Esophagus muscularis mucosa (tissue), 4 donors: ENCODE measurements at regions not wholly inside any gene's neighbourhood (a gene's known extent, or its start where the extent isn't known, plus 50 kb on each side); places are given as distances from the start of the nearest gene placed in this dataset.

Experiments used
- DNase-seq: peaks from one replicate; pipeline ENCODE4 v3.0.0-alpha.2; 2017; ENCODE audit errors: extremely low spot score
- H3K27ac ChIP-seq, 4 donors: fragments of 200-600 bp; sonication (generic); replicated peaks in 1 of 4; 1 replicate in 3 of 4; 2 replicates in 1 of 4; pipeline ENCODE4 v1.5.1; 2016 to 2019; ENCODE audit warnings: mild to moderate bottlenecking in 1 of 4
- H3K27me3 ChIP-seq, 4 donors: fragments of 200-600 bp; sonication (generic); one replicate each; pipeline versions ENCODE4 v1.5.1 to v1.6.0; 2016 to 2019
- H3K36me3 ChIP-seq, 4 donors: fragments of 200-600 bp; sonication (generic); one replicate each; pipeline ENCODE4 v1.5.1; 2016 to 2019
- H3K4me1 ChIP-seq, 4 donors: fragments of 200-600 bp; sonication (generic); one replicate each; pipeline ENCODE4 v1.5.1; 2016 to 2019
- H3K4me3 ChIP-seq, 4 donors: fragments of 200-600 bp; sonication (generic); 1 replicate in 2 of 4; 2 replicates in 2 of 4; pipeline ENCODE4 v1.5.1; 2016 to 2019; ENCODE audit warnings: mild to moderate bottlenecking in 4 of 4, moderate library complexity in 1 of 4
- H3K9me3 ChIP-seq, 4 donors: fragments of 200-600 bp; sonication (generic); 1 replicate in 3 of 4; 2 replicates in 1 of 4; pipeline ENCODE4 v1.5.1; 2016 to 2019
- CTCF ChIP-seq, 3 experiments: fragments of 200-600 bp in 2 of 3; fragments of 450-650 bp in 1 of 3; sonication (generic) in 2 of 3; IDR thresholded peaks; one replicate each; pipeline ENCODE4 v1.5.1; 2017 to 2019; ENCODE audit warnings: antibody characterized with exemption in 3 of 3, mild to moderate bottlenecking in 2 of 3, moderate library complexity in 1 of 3
- EP300 ChIP-seq: sonication (generic); formaldehyde crosslinking; IDR thresholded peaks from one replicate; pipeline ENCODE4 v1.6.1; 2017; ENCODE audit warnings: antibody characterized with exemption
- POLR2A ChIP-seq: fragments of 450-650 bp; IDR thresholded peaks from one replicate; pipeline ENCODE4 v1.6.1; 2017; ENCODE audit warnings: antibody characterized with exemption, moderate library complexity, mild to moderate bottlenecking, low read depth
- POLR2AphosphoS5 ChIP-seq, 2 donors: sonication (generic); formaldehyde crosslinking; IDR thresholded peaks; one replicate each; pipeline ENCODE4 v1.6.1; 2017; ENCODE audit warnings: antibody characterized with exemption in 2 of 2
- WGBS: methylation state at CpG from one replicate; pipeline ENCODE4 v1.1.5; 2018; 5-methylcytosine and 5-hydroxymethylcytosine counted together
- intact Hi-C: fragments of 100-400 bp; cut with DNase I; formaldehyde crosslinking; loops from one replicate; pipeline ENCODE4 v1.15.1; 2023

GRCh38 chr5:110351430-110351829 is 375.0 kb downstream of the TMEM232 start:
- Histone ChIP-seq H3K27me3 (no peaks in the 10 kb centered on the region), H3K4me1 (peaks cover 0 to 15% (median 5%) of the 10 kb centered on the region in 4 donors), H3K9me3 (no peaks in the 10 kb centered on the region), H3K27ac (no peak overlapping the region), H3K36me3 (no peaks in the 10 kb centered on the region), H3K4me3 (no peak overlapping the region)
- TF ChIP-seq EP300: no peak
- TF ChIP-seq POLR2AphosphoS5 (IDR thresholded peaks at IDR 0.05): no peak
- TF ChIP-seq POLR2A: no peak
- TF ChIP-seq CTCF (IDR thresholded peaks at IDR 0.05): no peak
- no peak for DNase-seq
- intact Hi-C loops: no loop called here

- intact Hi-C loops: no loop called here
- Histone ChIP-seq H3K9me3 (no peaks in the 10 kb centered on the region), H3K27ac (no peak overlapping the region), H3K27me3 (no peaks in the 10 kb centered on the region), H3K4me1 (peaks cover 0 to 15% (median 5%) of the 10 kb centered on the region in 4 donors), H3K36me3 (no peaks in the 10 kb centered on the region), H3K4me3 (no peak overlapping the region)
- WGBS: 58% methylated on average over 3 of the region's 3 CpGs
- DNase-seq: no peak
- no peak for TF ChIP-seq CTCF (IDR thresholded peaks at IDR 0.05)
- TF ChIP-seq POLR2AphosphoS5 (IDR thresholded peaks at IDR 0.05): no peak
- TF ChIP-seq POLR2A: no peak
- TF ChIP-seq EP300: no peak
Observed at GRCh38 chr5:110354311-110354710, 372.2 kb downstream of the TMEM232 start.

- TF ChIP-seq EP300 (no peak), POLR2A (no peak), CTCF (IDR thresholded peaks at IDR 0.05) (no peak)
- H3K9me3 ChIP-seq: no peaks in the 10 kb centered on the region
- H3K27ac ChIP-seq: no peak overlapping the region
- WGBS: 70% methylated on average over 8 of the region's 8 CpGs
- H3K36me3 ChIP-seq: no peaks in the 10 kb centered on the region
- intact Hi-C loops: no loop called here
- peaks cover 0 to 15% (median 5%) of the 10 kb centered on the region in 4 donors for H3K4me1 ChIP-seq
- no peak overlapping the region for H3K4me3 ChIP-seq
- H3K27me3 ChIP-seq: no peaks in the 10 kb centered on the region
- DNase-seq: no peak
Observed at GRCh38 chr5:110354915-110355644, 371.4 kb downstream of the TMEM232 start.

GRCh38 chr5:110356677-110357076 is 369.8 kb downstream of the TMEM232 start:
- Histone ChIP-seq H3K4me1 (peaks cover 0 to 15% (median 5%) of the 10 kb centered on the region in 4 donors), H3K9me3 (no peaks in the 10 kb centered on the region), H3K27ac (no peak overlapping the region), H3K4me3 (no peak overlapping the region), H3K36me3 (no peaks in the 10 kb centered on the region), H3K27me3 (no peaks in the 10 kb centered on the region)
- no peak for DNase-seq
- 80% methylated on average over 2 of the region's 2 CpGs for WGBS
- TF ChIP-seq POLR2AphosphoS5 (IDR thresholded peaks at IDR 0.05) (no peak), CTCF (IDR thresholded peaks at IDR 0.05) (no peak), EP300 (no peak), POLR2A (no peak)
- intact Hi-C loops: no loop called here

- 64% methylated on average over 1 of the region's 1 CpG for WGBS
- TF ChIP-seq CTCF (IDR thresholded peaks at IDR 0.05) (no peak), EP300 (no peak), POLR2AphosphoS5 (IDR thresholded peaks at IDR 0.05) (no peak), POLR2A (no peak)
- H3K4me1 ChIP-seq: peaks cover 0 to 9% (median 4%) of the 10 kb centered on the region in 4 donors
- no peaks in the 10 kb centered on the region for H3K9me3 ChIP-seq
- H3K36me3 ChIP-seq: no peaks in the 10 kb centered on the region
- intact Hi-C loops: no loop called here
- H3K27me3 ChIP-seq: no peaks in the 10 kb centered on the region
- H3K4me3 ChIP-seq: no peak overlapping the region
- no peak for DNase-seq
- no peak overlapping the region for H3K27ac ChIP-seq
Observed at GRCh38 chr5:110359221-110359620, 367.2 kb downstream of the TMEM232 start.
